IMR-90 (cell line): ENCODE measurements at regions not wholly inside any gene's neighbourhood (a gene's known extent, or its start where the extent isn't known, plus 50 kb on each side); places are given as distances from the start of the nearest gene placed in this dataset.

Source experiments
- ATAC-seq: fragments of 200-7000 bp; cut with Tn5 transposase; 2 replicates; pipeline ENCODE4 v1.9.1; 2020; ENCODE audit warnings: low read depth, mild to moderate bottlenecking, moderate library complexity
- BruUV-seq: library from RNA; stranded (reverse); fragments of 400-500 nt; replicated peaks from 2 replicates; lab custom pipeline; 2021; lab: Mats Ljungman, UMichigan
- CTCF ChIA-PET: fragments of 300-600 bp; formaldehyde crosslinking; extraction: SDS; loops from one replicate; lab custom pipeline; 2021; ENCODE audit warnings: antibody characterized with exemption; lab: Yijun Ruan, JAX
- POLR2A ChIA-PET: fragments of 300-600 bp; sonication (Branson Sonifier 250); formaldehyde crosslinking; loops from one replicate; lab custom pipeline; 2022; ENCODE audit warnings: antibody characterized with exemption; ENCODE audit not compliant: unreplicated experiment; lab: Charles Lee
- DNase-seq: peaks from one replicate; pipeline ENCODE4 v3.0.0; 2013
- H2AFZ ChIP-seq: replicated peaks from 2 replicates; pipeline ENCODE3; 2013; ENCODE audit warnings: low read length, mild to moderate bottlenecking; ENCODE audit not compliant: poor library complexity
- H2AK5ac ChIP-seq: 2 replicates; pipeline ENCODE4 v1.6.1; 2013; ENCODE audit warnings: low read depth, low read length, inconsistent platforms
- H2AK9ac ChIP-seq: replicated peaks from 2 replicates; pipeline ENCODE3; 2013; ENCODE audit warnings: mild to moderate bottlenecking, low read depth, low read length, moderate library complexity; ENCODE audit not compliant: poor library complexity
- H2BK120ac ChIP-seq: 2 replicates; pipeline ENCODE4 v1.6.1; 2013; ENCODE audit warnings: low read depth, low read length, inconsistent platforms
- H2BK15ac ChIP-seq: 3 replicates; pipeline ENCODE4 v1.6.1; 2013; ENCODE audit warnings: low read depth, low read length, inconsistent platforms
- H2BK20ac ChIP-seq: 2 replicates; pipeline ENCODE4 v1.6.1; 2013; ENCODE audit warnings: low read depth, mild to moderate bottlenecking, inconsistent platforms, low read length, moderate library complexity
- H2BK5ac ChIP-seq: 2 replicates; pipeline ENCODE4 v1.6.1; 2013; ENCODE audit warnings: mild to moderate bottlenecking, low read depth, low read length, inconsistent platforms; ENCODE audit not compliant: poor library complexity, severe bottlenecking
- H3K14ac ChIP-seq: replicated peaks from 2 replicates; pipeline ENCODE4 v1.6.1; 2013; ENCODE audit warnings: low read depth, low read length, inconsistent platforms
- H3K18ac ChIP-seq: 2 replicates; pipeline ENCODE4 v1.6.1; 2013; ENCODE audit warnings: low read depth, low read length, control low read depth
- H3K23ac ChIP-seq: 2 replicates; pipeline ENCODE4 v1.6.1; 2013; ENCODE audit warnings: low read depth, low read length, inconsistent platforms
- H3K27ac ChIP-seq: 2 replicates; pipeline ENCODE4 v1.5.1; 2013; ENCODE audit warnings: mild to moderate bottlenecking, control low read depth, low read length; ENCODE audit not compliant: insufficient read depth
- H3K27me3 ChIP-seq: 2 replicates; pipeline ENCODE4 v1.6.1; 2013; ENCODE audit warnings: low read length; ENCODE audit not compliant: control insufficient read depth, insufficient read depth
- H3K36me3 ChIP-seq: 2 replicates; pipeline ENCODE4 v1.6.1; 2013; ENCODE audit warnings: low read length, mixed read lengths; ENCODE audit not compliant: control insufficient read depth, insufficient read depth
- H3K4ac ChIP-seq: 2 replicates; pipeline ENCODE4 v1.6.1; 2013; ENCODE audit warnings: low read depth, low read length, inconsistent platforms
- H3K4me1 ChIP-seq: 2 replicates; pipeline ENCODE4 v1.6.1; 2013; ENCODE audit warnings: low read length, mixed read lengths; ENCODE audit not compliant: control insufficient read depth, insufficient read depth
- H3K4me2 ChIP-seq: 2 replicates; pipeline ENCODE4 v1.6.1; 2013; ENCODE audit warnings: low read depth, mild to moderate bottlenecking, control low read depth, low read length, moderate library complexity
- H3K4me3 ChIP-seq: 2 replicates; pipeline ENCODE4 v1.5.1; 2013; ENCODE audit warnings: low read depth, mild to moderate bottlenecking, control low read depth, low read length, moderate library complexity; ENCODE audit not compliant: insufficient read depth
- H3K56ac ChIP-seq: 2 replicates; pipeline ENCODE4 v1.6.1; 2013; ENCODE audit warnings: low read length, inconsistent platforms; ENCODE audit not compliant: insufficient read depth; ENCODE audit errors: extremely low read depth
- H3K79me1 ChIP-seq, 2 experiments: 2 replicates each; pipeline ENCODE4 v1.6.1; 2013; ENCODE audit warnings: low read length in 2 of 2, inconsistent platforms in 1 of 2, low read depth in 1 of 2
- H3K9ac ChIP-seq: 2 replicates; pipeline ENCODE4 v1.6.1; 2013; ENCODE audit warnings: low read depth, low read length, control low read depth
- H3K9me1 ChIP-seq: 2 replicates; pipeline ENCODE4 v1.6.1; 2013; ENCODE audit warnings: low read length, inconsistent platforms; ENCODE audit not compliant: insufficient read depth
- H3K9me3 ChIP-seq: 2 replicates; pipeline ENCODE4 v1.6.1; 2013; ENCODE audit warnings: low read length; ENCODE audit not compliant: control insufficient read depth, insufficient read depth
- H4K20me1 ChIP-seq: 2 replicates; pipeline ENCODE4 v1.6.1; 2013; ENCODE audit warnings: low read length, inconsistent platforms; ENCODE audit not compliant: insufficient read depth
- H4K5ac ChIP-seq: 2 replicates; pipeline ENCODE4 v1.6.1; 2013; ENCODE audit warnings: mild to moderate bottlenecking, low read depth, low read length, control low read depth
- H4K8ac ChIP-seq, 2 experiments: 2 replicates each; pipeline ENCODE4 v1.6.1; 2013; ENCODE audit warnings: low read depth in 2 of 2, low read length in 2 of 2, control low read depth in 1 of 2, inconsistent platforms in 1 of 2
- H4K91ac ChIP-seq: 2 replicates; pipeline ENCODE4 v1.6.1; 2013; ENCODE audit warnings: low read depth, low read length, inconsistent platforms; ENCODE audit not compliant: insufficient read depth
- CEBPB ChIP-seq: IDR thresholded peaks from 2 replicates; pipeline ENCODE4 v1.6.1; 2012; ENCODE audit warnings: low read depth, low read length, improper control_type of control experiment
- CTCF ChIP-seq: conservative IDR thresholded peaks from 2 replicates; pipeline ENCODE4 v1.5.1; 2012; ENCODE audit warnings: mild to moderate bottlenecking, low read depth, low read length, improper control_type of control experiment
- ELK1 ChIP-seq: fragments of 150-350 bp; IDR thresholded peaks from 2 replicates; pipeline ENCODE4 v1.6.1; 2016; ENCODE audit warnings: low read depth, mild to moderate bottlenecking, low read length, moderate library complexity, borderline replicate concordance
- FOS ChIP-seq: fragments of 150-350 bp; IDR thresholded peaks from 2 replicates; pipeline ENCODE4 v1.6.1; 2016; ENCODE audit warnings: low read depth, low read length
- MAFK ChIP-seq: IDR thresholded peaks from 2 replicates; pipeline ENCODE4 v1.6.1; 2012; ENCODE audit warnings: low read depth, low read length, improper control_type of control experiment
- RFX5 ChIP-seq: IDR thresholded peaks from 2 replicates; pipeline ENCODE4 v1.8.0; 2012; ENCODE audit warnings: low read depth, mild to moderate bottlenecking, low read length, moderate library complexity
- SMC3 ChIP-seq: fragments of 150-350 bp; IDR thresholded peaks from 2 replicates; pipeline ENCODE4 v1.6.1; 2016; ENCODE audit warnings: low read depth, mild to moderate bottlenecking, antibody characterized with exemption, low read length, moderate library complexity
- USF2 ChIP-seq: fragments of 150-350 bp; IDR thresholded peaks from 2 replicates; pipeline ENCODE4 v1.6.1; 2017; ENCODE audit warnings: mild to moderate bottlenecking, antibody characterized with exemption, low read length, low read depth
- WGBS, 2 experiments: methylation state at CpG; one replicate each; pipeline versions ENCODE4 v1.1.5 to v1.1.7; 2013; ENCODE audit warnings: missing lambda C conversion rate in 2 of 2; ENCODE audit not compliant: insufficient read length in 1 of 2; ENCODE audit errors: extremely low coverage in 2 of 2; 5-methylcytosine and 5-hydroxymethylcytosine counted together
- dilution Hi-C: fragments of 300-500 bp; cut with HindIII; formaldehyde crosslinking; loops from one replicate; pipeline ENCODE4 v1.14.3; 2018; ENCODE audit warnings: low sequenced_read_pairs; ENCODE audit not compliant: unreplicated experiment
- in situ Hi-C: fragments of 300-500 bp; cut with MboI; formaldehyde crosslinking; loops from 3 replicates; pipeline ENCODE4 v1.14.3; 2019; ENCODE audit warnings: low sequenced_read_pairs, inconsistent platforms, mixed read lengths
- intact Hi-C: fragments of 100-400 bp; cut with micrococcal nuclease; formaldehyde crosslinking; loops from 2 replicates; pipeline ENCODE4 v1.10.0; 2022

GRCh38 chr17:34424814-34425491 lies 61.9 kb upstream of the CCL1 start:
- WGBS, 2 experiments: 20% methylated on average over 1 of the region's 14 CpGs; no CpG with 5 or more reads in 1 of the 2 experiments
- Histone ChIP-seq H4K5ac (no peak overlapping the region), H3K4me2 (no peak overlapping the region), H3K27ac (no peak overlapping the region), H2AK5ac (no peak overlapping the region), H3K27me3 (peaks cover 27% of the 10 kb centered on the region), H2BK15ac (no peak overlapping the region), H2AK9ac (no peak overlapping the region), H3K9me3 (no peaks in the 10 kb centered on the region), H2BK5ac (no peak overlapping the region), H3K4ac (no peak overlapping the region), H4K91ac (no peak overlapping the region), H4K8ac (no peak overlapping the region), H2BK20ac (no peak overlapping the region), H4K20me1 (no peaks in the 10 kb centered on the region), H3K23ac (no peak overlapping the region), H3K4me3 (no peak overlapping the region), H3K18ac (no peak overlapping the region), H3K14ac (no peak overlapping the region), H3K9ac (no peak overlapping the region), H3K79me1 (no peaks in the 10 kb centered on the region), H2BK120ac (no peak overlapping the region), H3K9me1 (no peaks in the 10 kb centered on the region), H2AFZ (no peak overlapping the region), H3K4me1 (no peaks in the 10 kb centered on the region), H3K36me3 (no peaks in the 10 kb centered on the region), H3K56ac (no peak overlapping the region)
- CTCF ChIA-PET: no interaction called here
- no peak for ATAC-seq
- in situ Hi-C loops (loop anchor here (5.0 to 25.0 kb wide), 3 partner anchors 217 to 1112 kb away; partner anchors contain the start of genes FNDC8 and SLFN12L), intact Hi-C loops (loop anchor here (5.0 kb wide), 1 partner anchor 572 kb away; no protein-coding TSS in a partner anchor), dilution Hi-C loops (no loop called here)
- no peak for DNase-seq
- no peak for TF ChIP-seq CTCF
- no peak for TF ChIP-seq SMC3
- no peak for TF ChIP-seq FOS
- TF ChIP-seq CEBPB: no peak
- no peak for TF ChIP-seq MAFK
- TF ChIP-seq ELK1: no peak
- TF ChIP-seq USF2: no peak
- no peak for TF ChIP-seq RFX5
- POLR2A ChIA-PET: no interaction called here
- no TSS peak for BruUV-seq
